ENCODE measurements at regions not wholly inside any gene's neighbourhood (a gene's known extent, or its start where the extent isn't known, plus 50 kb on each side); places are given as distances from the start of the nearest gene placed in this dataset.

DNA sequence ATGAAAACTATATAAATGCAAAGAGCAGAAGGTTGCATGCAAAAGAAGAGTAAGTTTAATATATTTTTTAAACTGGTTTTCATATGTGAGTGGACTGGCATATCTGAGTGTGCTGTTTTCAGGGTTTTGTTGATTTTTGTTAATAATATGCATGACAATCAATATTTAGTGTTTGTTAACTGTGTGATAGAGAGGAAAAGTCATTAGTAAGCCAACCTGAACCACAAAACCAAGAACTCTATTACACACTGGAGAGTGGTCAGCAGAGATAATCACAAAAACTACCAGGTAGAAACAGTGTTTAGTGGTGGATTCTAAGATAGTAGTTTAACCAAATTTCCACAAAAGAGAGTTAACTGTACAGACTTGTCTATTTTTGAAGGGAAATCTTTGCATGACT lies 396.9 kb downstream of the GASK1B start:
- TF ChIP-seq, protein P1, sequence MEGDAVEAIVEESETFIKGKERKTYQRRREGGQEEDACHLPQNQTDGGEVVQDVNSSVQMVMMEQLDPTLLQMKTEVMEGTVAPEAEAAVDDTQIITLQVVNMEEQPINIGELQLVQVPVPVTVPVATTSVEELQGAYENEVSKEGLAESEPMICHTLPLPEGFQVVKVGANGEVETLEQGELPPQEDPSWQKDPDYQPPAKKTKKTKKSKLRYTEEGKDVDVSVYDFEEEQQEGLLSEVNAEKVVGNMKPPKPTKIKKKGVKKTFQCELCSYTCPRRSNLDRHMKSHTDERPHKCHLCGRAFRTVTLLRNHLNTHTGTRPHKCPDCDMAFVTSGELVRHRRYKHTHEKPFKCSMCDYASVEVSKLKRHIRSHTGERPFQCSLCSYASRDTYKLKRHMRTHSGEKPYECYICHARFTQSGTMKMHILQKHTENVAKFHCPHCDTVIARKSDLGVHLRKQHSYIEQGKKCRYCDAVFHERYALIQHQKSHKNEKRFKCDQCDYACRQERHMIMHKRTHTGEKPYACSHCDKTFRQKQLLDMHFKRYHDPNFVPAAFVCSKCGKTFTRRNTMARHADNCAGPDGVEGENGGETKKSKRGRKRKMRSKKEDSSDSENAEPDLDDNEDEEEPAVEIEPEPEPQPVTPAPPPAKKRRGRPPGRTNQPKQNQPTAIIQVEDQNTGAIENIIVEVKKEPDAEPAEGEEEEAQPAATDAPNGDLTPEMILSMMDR (conservative IDR thresholded peaks at IDR 0.05; ENCODE audit: low read length) = no peak
- TF ChIP-seq EZH2phosphoT487 (IDR thresholded peaks at IDR 0.05; ENCODE audit: borderline replicate concordance) = no peak

All from Loucy (cell line).